ENCODE measurements at regions not wholly inside any gene's neighbourhood (a gene's known extent, or its start where the extent isn't known, plus 50 kb on each side); places are given as distances from the start of the nearest gene placed in this dataset.

DNA sequence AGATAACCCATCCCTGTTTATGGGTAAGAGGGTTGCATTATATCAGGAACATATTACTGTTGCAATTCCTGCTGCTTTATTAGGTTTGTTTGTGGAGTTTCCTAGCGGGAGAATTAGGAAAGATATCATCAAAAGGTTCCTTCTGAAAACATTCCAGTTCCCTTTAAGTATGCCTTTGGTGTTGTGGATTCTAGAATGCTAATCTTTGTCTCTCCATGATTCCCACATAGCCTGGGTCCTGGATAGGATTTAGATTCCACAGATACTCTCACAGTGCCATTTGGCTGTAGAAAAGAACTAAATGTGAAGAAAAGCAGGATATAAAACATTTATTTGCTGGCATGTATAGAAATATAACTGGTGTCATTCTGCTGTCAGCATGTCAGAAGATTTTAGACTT, 338.7 kb downstream of the PCDH18 start:
- DNase-seq = no peak

DNA sequence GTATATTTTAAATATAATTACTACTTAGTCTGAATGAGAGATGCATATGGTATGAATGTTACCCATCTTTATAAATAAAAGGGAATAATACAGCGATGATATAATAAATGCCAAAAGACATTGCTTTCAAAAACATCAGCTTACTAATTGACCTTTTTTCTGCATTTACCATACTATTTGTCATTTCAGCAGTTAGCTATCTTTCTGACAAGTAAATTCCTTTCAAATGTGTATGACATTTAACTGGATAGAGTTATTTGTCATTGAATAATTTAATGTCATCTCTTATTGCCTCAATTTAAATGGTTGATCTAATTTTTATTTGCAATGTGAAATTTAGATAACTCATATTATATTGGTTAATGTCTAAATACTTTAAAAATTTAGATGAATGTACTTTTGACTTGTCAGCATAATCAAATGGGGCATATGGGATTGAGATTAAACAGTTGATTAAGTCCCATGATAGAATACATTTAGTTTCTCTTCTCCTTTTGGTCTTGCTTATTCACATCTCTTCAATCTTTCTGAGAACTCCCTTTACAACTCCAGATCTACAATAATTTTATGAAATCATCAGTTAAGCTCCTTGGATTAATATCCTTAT, 350.9 kb downstream of the PCDH18 start:
- no peak for DNase-seq

DNA sequence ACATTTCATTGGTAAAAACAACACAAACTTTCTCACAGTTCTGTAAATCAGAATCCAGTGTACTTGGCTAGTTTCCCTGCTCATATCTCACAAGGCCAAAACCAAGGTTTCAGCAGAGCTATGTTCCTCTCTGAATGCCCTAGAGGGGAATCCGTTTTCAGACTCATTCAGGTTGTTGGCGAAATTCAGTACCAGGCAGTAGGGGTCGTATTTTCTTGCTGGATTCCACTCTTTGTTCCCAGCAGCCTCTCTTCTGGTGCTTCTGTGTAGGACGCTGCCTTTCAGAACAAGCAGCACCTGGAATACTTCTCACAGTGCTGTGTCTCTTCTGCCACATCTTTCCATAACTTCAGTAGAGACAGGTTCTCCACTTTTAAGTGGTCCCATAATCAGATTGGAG, 351.9 kb downstream of the PCDH18 start:
- no peak for DNase-seq

DNA sequence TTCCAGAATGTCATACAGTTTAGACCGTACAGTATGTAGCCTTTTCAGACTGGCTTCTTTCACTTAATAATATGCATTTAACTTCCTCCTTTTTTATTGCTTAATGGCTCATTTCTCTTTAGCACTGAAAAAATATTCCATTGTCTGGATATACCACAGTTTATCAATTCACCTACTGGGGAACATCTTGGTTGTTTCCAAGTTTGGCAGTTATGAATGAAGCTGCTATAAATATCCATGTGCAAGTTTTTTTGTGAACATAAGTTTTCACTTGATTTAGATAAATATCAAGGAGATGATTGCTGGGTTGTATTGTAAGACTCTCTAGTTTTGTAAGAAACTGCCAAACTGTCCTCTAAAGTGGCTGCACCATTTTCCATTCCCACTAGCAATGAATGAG, 375.5 kb downstream of the PCDH18 start:
- DNase-seq = no peak

DNA sequence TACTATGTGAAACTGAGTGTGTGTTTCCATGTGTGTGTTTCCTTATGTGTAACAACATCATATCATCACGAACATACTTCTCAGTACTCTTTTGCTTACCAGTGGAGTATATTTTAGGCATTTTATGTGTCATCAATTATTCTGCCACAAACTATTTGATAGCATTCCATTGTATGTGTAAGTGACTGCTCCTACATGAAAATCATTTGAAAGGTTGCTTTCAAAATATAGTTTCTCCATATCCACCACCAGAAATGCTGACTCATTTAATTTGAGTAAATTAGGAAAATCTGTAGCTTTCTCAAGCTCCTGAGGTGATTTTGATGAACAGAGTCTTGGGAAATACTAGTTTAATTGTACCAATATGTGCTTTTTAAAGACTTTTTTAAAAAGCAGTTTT, 376.2 kb downstream of the PCDH18 start:
- no peak for DNase-seq

DNA sequence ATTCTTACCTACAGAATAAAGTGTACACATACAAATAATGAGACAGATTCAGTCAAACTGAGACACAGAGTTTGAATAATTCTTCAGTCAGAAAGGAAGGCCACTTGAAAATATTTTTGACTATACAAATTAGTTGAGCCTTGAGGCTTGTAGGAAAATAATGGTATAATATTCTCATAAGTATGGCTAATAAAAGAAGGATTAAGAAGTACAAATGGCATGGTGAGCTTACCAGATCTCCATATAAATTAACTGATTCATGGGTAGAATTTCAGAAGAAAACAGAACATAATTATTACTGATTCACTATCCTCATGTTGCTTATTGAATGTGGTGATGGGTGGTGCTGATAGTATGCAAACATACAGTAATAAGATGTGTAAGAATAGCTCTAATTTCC, 401.1 kb downstream of the PCDH18 start:
- DNase-seq = no peak

DNA sequence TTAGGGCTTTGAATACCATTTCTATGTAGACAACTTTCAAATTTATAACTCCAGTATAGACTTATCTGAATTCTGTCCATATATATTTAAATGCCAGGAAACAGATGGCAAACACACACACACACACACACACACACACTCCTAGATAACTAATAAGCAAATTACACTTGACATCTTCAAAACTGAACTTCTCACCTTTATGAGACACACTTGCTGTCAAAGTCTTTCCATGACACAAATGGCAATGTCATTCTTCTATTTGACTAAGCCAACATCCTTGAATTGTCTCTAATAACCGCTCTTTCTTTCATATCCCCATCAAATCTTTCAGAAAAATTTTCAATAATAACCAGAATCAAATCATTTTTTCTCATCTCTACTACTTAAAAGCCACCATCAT, 402.4 kb downstream of the PCDH18 start:
- no peak for DNase-seq

DNA sequence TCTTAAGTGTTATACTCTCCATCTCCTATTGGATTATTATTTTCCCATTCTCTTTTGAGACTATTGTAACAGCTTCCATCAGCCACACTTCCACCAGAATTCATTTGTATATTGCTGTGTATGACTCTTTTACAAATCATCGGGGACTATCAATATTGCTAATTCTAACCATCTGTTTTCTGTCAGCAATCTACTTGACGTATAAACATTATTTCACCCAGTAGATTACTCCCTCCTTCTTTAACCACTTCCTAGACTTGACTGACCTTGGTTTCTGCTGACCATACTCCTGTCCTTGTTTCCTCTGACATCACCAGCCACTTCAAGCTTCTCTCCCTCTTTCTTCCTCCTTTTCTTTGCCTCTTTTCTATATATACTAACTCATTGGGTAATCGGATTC, 402.9 kb downstream of the PCDH18 start:
- no peak for DNase-seq

DNA sequence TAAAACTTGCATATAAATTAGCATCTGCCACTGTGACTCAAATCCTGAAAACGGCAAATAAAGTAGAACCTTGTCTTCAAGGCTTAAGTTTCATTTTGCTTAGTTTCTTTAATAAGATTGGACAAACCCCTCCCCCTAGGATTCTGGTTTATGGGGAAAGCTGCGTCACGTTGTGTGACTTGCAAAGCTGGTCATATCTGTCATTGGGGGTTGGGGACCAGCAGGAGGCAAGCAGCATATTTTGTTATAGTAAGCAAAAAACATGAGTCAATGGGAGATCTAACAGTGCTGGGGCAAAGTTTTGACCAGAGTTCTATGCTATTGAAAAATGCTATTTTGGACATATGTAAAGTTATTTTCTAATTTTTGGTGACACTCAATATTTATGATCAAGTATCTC, 407.3 kb downstream of the PCDH18 start:
- DNase-seq = no peak

DNA sequence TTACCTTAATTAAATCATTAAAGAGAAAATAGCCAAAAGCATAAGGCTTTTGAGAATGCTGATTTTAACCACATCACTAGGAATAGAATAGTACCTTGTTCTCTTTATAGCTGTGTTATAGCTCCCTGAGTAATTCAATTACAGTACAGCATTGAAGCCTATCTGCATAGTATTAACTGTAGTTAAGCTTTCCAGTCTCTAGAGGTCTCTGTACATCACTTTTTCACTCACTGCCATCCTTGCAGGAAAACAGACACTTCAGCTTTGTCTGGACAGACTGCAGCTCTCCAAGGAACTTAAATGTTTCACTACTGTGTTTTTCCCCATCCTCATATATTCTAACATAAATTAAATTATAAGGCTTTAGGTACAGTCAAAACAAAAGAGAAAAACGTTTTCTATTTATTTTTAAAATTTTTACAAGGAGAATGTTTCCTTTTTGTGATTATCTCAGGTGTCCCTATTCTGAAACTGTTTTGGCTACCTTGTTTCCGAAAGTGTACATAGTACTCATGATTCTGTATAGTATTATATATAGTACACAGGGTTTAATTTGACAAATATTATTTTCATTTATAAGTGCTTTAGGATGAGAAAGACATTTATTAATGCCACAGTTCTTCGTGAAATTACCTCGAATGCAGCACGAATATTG, 407.9 kb downstream of the PCDH18 start:
- DNase-seq = no peak

DNA sequence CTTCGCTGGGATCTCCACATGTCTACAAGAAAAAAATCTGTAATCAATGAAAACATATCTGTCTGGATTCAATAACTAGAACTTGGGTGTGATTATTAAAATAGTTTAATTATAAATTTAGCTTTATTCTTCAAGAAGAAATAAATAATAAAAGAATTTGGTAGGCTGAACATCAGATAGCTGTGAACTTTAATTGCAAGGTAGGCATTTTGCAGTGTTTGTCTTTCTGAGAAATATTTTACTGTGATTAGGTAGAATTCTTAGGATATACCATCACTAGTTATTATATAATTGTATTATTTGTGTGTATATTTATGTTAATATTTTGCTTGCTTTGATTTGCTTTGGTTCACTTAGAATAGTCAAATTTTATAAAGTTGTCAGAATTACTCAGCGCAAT, 409.4 kb downstream of the PCDH18 start:
- DNase-seq = no peak

DNA sequence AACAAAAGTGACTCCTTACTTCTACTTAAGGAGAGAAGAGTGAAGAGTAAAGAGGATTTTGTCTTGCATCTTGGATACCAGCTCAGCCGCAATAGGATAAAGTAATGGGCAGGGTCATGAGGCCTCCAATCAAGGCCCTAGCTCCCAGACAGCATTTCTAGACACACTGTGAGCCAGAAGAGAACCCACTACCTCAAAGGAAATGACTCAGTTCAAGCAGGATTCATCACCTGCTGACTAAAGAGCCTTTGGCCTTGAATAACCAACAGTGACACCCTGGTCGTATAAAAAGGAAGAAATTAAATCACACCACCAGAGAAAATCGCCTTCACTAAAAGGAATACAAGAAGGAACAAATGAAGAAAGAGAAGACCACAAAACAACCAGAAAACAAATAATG, 416.1 kb downstream of the PCDH18 start:
- no peak for DNase-seq

DNA sequence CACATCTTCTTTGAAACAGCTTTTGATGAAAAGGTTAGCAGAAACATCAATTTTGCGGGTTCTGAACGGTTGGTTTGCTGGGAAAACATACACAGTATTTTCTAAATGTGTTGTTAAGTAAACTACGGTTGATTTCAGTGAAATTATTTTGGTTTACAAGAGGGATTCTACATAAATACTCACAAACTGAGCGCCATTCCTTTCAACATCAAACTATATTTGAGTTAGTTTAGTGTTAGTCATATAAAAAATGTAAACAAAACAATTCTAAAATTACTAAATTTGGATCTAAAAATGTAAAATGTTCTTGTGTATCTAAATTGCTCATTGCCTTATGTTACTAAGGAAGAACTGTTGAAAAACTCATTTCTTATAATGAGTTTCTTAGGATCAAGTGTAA, 425.6 kb downstream of the PCDH18 start:
- DNase-seq = no peak

DNA sequence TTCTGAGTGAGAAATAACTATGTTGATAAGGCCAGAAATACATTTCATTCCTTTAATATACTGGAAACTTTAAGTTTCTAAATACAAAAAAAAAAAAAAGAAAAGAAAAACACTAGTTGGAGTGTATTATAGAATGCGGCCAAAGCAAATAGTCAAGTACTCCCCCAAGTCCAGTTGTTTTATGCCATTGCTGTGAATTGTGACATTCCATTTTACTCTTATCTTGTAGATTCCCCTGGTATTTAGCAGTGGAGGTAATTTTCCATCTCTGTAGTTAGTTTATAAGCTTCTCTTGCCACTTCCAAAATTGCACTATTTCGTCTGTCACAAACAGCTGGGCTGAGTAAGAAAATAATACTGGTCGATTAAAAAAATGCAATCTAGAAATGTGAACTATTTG, 426.0 kb downstream of the PCDH18 start:
- DNase-seq = no peak

DNA sequence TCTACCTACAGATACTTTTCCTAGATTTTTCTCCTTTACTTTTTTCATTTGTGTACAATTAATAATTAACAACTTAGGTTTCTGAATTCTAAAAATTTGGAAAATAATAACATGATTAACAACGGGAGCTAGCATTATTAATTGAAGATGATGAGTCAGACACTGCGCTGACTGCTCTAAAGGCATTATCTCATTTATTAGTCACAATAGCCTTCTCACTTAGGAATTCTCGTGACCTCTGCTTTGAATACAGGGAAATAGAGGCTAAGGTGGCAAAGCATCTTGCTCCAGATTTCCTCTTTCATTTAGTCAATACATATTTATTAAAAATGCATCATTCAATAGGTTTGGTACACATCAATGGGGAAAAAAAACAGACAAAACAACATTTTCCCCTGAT, 441.3 kb downstream of the PCDH18 start:
- no peak for DNase-seq

DNA sequence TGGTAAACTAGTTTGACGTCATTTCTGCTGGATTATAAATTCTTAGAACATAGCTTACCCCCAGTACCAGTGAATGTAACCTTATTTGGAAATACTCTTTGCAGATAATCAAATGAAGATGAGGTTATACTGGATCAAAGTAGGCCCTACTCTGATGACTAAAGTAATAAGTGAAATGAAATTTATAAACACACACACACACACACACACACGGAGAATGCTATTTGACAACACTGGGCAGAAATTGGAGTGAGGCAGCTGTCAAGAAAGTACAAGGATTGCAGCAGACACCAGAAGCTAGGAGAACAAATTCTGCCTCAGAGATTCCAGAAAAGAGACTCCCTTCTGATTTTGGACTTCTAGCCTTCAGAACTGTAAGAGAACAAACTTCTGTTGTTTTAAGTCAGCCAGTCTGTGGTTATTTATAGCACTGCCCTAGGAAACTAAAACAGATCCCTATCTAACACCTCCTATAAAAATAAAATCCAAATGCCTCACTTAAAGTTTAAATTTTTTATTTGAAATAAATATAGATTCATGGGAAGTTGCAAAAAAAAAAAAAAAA, 448.6 kb downstream of the PCDH18 start:
- DNase-seq = no peak

DNA sequence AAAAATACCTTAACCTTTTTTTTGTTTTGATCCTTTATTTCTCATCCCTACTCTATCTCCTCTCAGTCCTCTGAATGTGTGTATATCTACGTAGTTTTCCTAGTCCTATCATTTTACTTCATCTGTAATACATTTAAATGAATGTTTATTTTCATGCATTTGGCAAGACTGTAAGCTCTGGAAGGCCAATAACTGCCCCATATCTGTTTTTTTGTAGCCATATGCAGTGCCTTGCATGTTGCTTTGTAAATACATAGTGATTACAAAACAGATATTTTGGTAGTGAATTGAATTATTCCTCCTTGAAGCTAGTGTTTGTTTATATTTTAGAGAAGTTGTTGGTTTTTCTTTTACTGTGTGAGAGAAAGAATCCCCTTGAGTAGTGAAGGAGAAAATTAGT, 450.2 kb downstream of the PCDH18 start:
- no peak for DNase-seq

DNA sequence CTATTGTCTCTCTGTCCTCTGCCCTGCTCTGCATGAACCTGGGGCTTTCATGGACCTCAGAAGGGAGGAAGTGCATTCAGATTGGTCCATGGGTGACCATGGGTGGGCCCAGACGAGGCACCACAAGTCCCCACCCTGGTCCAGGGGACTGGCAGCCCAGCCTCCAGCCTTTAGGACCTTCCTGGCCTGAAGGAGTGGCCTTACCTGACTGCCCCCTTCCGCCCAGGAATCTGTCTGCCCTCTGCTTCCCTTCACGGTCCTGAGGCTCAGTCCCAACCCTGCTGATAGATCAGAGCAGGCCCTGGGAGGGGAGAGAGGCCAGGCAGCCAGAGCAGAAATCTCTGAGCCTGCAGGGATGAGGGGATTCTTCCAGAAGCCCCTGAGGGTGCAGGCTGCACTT, 455.4 kb downstream of the PCDH18 start:
- no peak for DNase-seq

DNA sequence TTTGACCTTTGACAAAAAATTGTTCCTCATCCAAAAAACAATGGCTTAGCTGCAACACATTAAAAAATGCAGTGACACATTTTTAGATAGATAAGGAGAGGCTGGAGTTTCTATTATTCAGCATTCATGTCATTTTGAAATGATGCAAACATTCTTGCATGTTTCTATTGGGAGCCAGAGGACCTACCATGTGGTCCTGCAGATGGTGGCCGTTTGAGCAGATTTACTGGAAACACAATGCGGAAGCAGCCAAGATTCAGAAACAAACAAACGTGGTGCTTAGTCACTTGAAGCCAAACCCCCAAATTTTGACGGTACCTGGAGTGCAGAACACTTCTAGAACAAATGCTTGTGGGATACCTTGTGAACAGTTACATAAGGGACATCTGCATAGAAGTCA, 456.7 kb downstream of the PCDH18 start:
- DNase-seq = no peak

DNA sequence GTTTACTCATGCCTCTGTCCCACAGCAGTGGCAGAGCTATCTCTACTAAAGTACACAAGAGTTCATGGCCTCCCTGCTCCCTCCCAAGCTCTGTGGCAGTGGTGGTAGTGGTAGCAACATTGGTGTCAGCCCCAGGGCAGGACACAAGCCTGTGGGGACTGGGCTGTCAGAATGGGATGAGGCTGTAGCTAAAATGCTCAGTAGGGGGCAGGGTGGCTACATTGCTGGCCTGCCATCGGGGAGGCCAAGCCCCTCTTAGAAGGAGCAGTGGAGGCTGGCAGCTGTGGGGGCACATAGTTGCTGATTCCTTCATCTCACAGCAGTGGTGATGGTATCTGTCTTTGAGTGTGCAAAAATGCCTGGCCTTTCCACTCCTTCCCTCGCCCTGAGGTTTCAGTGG, 461.7 kb downstream of the PCDH18 start:
- no peak for DNase-seq

DNA sequence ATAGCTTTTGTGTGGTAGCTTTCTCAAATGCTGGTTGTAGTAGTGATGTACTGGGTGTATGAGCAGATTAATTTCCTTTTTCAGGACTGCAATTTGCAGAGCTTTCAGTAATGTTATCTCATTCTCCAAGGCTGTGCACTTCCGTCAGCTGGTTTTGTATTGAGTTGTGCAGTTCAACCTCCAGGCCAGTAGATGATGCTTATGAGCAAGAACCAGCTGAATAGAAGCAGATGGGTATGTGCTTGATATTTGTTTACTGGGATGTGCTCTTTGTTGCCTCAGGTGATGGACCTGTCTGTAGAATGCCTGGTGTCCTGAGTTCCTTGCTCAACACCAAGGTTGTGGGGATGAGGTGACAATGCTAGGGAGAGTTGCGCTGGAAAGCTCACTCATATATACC, 462.8 kb downstream of the PCDH18 start:
- DNase-seq = no peak

DNA sequence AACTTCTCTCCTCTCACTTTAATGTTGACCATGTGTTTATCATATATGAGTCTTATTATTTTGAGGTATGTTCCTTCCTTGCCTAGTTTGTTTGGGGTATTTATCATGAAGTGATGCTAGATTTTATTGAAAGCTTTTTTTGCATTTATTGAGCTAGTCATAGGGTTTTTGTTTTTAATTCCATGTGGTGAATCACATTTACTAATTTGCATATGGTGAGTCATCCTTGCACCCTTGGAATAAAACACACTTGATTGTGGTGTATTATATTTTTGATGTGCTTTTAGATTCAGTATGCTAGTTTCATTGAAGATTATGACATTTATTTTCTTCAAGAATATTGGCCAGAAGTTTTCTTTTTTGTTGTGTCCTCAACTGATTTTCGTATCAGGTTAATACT, 464.6 kb downstream of the PCDH18 start:
- no peak for DNase-seq

DNA sequence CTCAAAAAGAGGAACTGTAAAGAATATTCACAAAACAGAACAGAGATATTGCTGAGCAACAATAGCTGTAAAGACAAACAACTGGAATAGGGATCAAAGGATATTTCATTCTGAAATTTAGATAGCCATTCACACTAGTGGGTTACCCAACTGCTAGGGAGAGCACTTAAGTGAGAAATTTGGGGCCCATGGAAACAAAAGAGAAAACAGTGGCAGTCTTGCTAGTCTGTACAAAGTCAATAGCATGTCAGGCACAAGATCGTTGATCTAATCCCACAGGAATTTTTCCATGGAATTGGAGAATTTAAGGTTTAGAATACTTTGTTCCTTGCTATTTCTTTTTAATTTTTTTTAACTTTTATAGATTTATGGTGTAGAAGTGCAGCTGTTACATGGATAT, 467.0 kb downstream of the PCDH18 start:
- DNase-seq = no peak

DNA sequence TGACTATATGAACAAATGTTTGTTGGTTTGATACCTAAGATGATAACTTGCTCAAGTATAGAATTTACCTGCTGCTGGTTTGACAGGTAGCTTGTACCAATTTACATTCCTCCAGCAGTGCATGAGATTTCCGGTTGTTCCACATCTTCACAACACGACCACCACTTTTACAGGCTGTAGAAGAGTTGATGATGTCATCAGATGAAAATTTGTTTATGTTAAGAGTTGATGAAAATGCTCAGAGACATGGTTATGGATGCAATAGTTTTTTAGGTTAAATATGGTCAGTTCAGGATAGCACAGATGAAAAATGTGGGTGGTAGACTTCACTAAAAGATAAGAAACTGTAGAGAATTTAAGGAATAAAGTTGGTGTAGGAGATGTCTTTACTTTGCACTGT, 468.3 kb downstream of the PCDH18 start:
- no peak for DNase-seq

DNA sequence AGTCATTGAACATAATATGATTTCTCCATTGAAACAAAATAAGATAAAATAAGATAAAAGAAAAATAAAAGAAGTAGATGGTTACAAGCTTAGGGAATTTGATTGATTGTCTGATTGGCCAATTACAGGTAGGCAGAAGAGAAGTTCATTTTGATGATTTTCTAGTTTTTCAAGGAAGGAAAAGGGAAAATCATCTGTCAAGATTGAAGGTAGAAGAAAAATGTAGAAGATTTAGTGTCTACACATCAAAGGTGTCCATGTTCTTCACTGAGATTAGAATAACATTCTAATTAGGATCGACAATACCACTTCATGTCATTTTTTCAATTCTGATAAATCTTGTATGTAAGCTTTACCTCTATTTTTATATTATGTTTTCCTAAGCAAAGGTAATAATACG, 489.1 kb downstream of the PCDH18 start:
- no peak for DNase-seq
